ENCODE measurements at regions not wholly inside any gene's neighbourhood (a gene's known extent, or its start where the extent isn't known, plus 50 kb on each side); places are given as distances from the start of the nearest gene placed in this dataset.
A peak's percentile ranks its signal among the peaks of the same experiment; 100 is the strongest.

- H3K4me3 ChIP-seq (ENCODE audit: low read depth, low read length): no peak overlapping the region
- TF ChIP-seq, protein P1, sequence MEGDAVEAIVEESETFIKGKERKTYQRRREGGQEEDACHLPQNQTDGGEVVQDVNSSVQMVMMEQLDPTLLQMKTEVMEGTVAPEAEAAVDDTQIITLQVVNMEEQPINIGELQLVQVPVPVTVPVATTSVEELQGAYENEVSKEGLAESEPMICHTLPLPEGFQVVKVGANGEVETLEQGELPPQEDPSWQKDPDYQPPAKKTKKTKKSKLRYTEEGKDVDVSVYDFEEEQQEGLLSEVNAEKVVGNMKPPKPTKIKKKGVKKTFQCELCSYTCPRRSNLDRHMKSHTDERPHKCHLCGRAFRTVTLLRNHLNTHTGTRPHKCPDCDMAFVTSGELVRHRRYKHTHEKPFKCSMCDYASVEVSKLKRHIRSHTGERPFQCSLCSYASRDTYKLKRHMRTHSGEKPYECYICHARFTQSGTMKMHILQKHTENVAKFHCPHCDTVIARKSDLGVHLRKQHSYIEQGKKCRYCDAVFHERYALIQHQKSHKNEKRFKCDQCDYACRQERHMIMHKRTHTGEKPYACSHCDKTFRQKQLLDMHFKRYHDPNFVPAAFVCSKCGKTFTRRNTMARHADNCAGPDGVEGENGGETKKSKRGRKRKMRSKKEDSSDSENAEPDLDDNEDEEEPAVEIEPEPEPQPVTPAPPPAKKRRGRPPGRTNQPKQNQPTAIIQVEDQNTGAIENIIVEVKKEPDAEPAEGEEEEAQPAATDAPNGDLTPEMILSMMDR (IDR thresholded peaks at IDR 0.05; ENCODE audit: insufficient read depth, low read length): no peak
- DNase-seq (ENCODE audit: low read depth): peak; percentile 18
These were observed 260.5 kb upstream of the EPHA7 start for GRCh38 chr6:93679836-93680235.

DNA sequence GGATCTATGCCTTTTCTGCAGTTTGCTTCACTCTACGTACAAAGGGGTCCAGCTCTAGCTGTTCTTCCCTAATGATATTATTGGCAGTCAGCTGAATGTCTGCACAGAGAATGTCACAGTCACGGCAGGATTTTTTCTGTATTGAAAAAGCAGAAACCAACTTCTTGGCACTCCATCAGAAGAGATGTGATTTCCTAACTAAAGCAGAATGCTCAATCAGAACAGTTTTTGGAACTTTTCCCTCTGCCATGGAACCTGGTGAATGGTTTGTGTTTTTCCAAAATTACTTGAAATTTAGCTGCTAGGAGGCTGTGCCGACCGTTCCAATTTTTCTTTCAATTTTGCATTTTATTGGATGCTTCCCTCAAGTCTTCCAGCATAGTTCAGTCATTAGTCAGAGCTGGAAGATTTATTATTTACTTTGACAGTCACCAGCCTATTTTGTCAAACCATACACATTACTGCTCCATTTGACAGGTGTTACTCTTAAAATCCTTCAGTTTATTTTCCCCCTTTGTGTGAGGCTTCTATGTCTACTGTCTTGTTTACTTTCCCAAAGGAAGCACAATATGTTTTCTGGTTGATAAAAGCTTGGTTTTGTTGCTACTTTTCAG, 259.6 kb upstream of the EPHA7 start:
- DNase-seq (ENCODE audit: low read depth): peak; percentile 49
- no peak overlapping the region for H3K4me3 ChIP-seq (ENCODE audit: low read depth, low read length)
- TF ChIP-seq, protein P1 (IDR thresholded peaks at IDR 0.05; ENCODE audit: insufficient read depth, low read length): no peak

DNA sequence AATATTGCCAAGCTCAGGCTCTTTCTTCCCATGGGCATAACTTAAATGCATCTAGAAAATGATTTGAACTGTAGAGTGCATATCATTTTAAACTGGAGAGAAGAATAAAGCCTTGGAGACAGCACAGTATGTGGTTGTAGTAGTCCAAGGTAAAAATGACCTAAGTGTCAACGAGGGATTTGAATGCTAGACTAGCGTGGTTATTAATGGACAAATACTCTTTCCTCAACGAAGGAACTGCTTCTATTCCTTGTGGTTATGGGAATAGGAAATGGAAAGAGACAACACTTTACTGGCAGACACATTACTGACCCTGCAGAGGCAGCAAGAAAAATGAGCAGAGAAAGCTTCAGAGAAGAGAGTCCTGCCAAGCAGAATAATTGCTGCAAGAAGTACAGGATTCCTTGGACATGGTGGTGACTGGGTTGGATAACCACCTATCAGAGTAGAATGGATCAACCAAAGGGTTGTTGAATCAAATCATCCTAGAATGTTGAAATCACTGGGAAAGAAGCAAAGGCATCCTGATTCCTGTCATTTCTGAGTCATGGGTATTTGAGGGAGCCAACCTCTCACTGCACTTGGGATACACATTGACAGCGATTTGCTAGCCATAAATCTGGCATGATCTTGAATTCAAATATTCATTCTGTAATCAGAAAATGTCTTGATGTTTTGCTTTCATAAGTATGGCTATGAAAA, 258.1 kb upstream of the EPHA7 start:
- TF ChIP-seq, protein P1 (IDR thresholded peaks at IDR 0.05; ENCODE audit: insufficient read depth, low read length): no peak
- peak; percentile 45 for DNase-seq (ENCODE audit: low read depth)
- H3K4me3 ChIP-seq (ENCODE audit: low read depth, low read length): no peak overlapping the region

- TF ChIP-seq, protein P1 (IDR thresholded peaks at IDR 0.05; ENCODE audit: insufficient read depth, low read length): no peak
- DNase-seq (ENCODE audit: low read depth): no peak
- H3K4me3 ChIP-seq (ENCODE audit: low read depth, low read length): no peak overlapping the region
These were observed 257.2 kb upstream of the EPHA7 start for GRCh38 chr6:93676581-93676980.

GRCh38 chr6:93675856-93676417, 256.6 kb upstream of the EPHA7 start:
- TF ChIP-seq, protein P1 (IDR thresholded peaks at IDR 0.05; ENCODE audit: insufficient read depth, low read length): no peak
- DNase-seq (ENCODE audit: low read depth): no peak
- no peak overlapping the region for H3K4me3 ChIP-seq (ENCODE audit: low read depth, low read length)

DNA sequence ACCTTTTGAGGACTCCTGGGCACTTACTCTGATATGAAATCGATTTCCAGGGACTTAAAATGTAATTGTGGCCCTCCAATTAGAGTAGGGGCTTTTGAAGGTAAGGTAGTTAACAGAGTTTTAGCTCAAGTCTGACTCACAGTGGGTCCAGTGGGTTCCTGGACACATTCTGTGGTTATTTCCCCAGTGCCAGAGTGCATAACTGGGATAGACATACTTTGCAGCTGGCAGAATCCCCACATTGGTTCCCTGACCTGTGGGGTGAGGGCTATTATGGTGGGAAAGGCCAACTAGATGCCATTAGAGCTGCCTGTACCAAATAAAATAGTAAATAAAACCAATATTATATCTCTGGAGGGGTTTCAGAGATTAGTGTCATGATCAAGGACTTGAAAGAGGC, 243.8 kb upstream of the EPHA7 start:
- TF ChIP-seq, protein P1 (IDR thresholded peaks at IDR 0.05; ENCODE audit: insufficient read depth, low read length): no peak

More for the DNA sequence above, 243.8 kb upstream of the EPHA7 start:
- no peak for DNase-seq (ENCODE audit: low read depth)
- no peak overlapping the region for H3K4me3 ChIP-seq (ENCODE audit: low read depth, low read length)

Measured in fibroblast of the aortic adventitia (primary cell).